ENCODE measurements at regions not wholly inside any gene's neighbourhood (a gene's known extent, or its start where the extent isn't known, plus 50 kb on each side); places are given as distances from the start of the nearest gene placed in this dataset.

GRCh38 chr4:62344915-62345314 is 1144.8 kb downstream of the ADGRL3 start (continued):
- no peak for TF ChIP-seq POLR2AphosphoS5 (IDR thresholded peaks at IDR 0.05; ENCODE audit: low read depth)

- Histone ChIP-seq H3K27me3 (ENCODE audit: insufficient read depth) (no peaks in the 10 kb centered on the region), H3K4me2 (no peak overlapping the region), H3K79me2 (replicated peaks; ENCODE audit: insufficient read depth) (no peaks in the 10 kb centered on the region), H3K36me3 (ENCODE audit: insufficient read depth) (no peaks in the 10 kb centered on the region), H3K4me1 (ENCODE audit: insufficient read depth) (no peaks in the 10 kb centered on the region), H3K4me3 (no peak overlapping the region), H3F3A (replicated peaks; ENCODE audit: low read depth) (no peaks in the 10 kb centered on the region), H4K20me1 (replicated peaks; ENCODE audit: insufficient read depth) (no peaks in the 10 kb centered on the region), H2AFZ (no peak overlapping the region), H3K9me2 (ENCODE audit: insufficient read depth) (no peaks in the 10 kb centered on the region), H3K27ac (ENCODE audit: low read depth) (no peak overlapping the region)
- peaks cover 6% of the 10 kb centered on the region; the same call in 2 of the 3 replicates for H3K9me3 Mint-ChIP-seq
- ATAC-seq (no peak), DNase-seq (ENCODE audit: low spot score) (no peak)
- no peak for TF ChIP-seq ZNF462 (CRISPR knock-in tag; IDR thresholded peaks at IDR 0.05)
- TF ChIP-seq EZH2phosphoT487 (IDR thresholded peaks at IDR 0.05; ENCODE audit: unreplicated experiment) = no peak
- TF ChIP-seq EZH2 (IDR thresholded peaks at IDR 0.05; ENCODE audit: low read depth, unreplicated experiment) = no peak
- TF ChIP-seq STAT1 (IDR thresholded peaks at IDR 0.05; ENCODE audit: unreplicated experiment) = no peak
- TF ChIP-seq CTCF (conservative IDR thresholded peaks at IDR 0.05; ENCODE audit: low read depth in 2 of 2) = no peak
- peaks cover 3% of the 10 kb centered on the region; the same call in 1 of the 3 replicates for H3K36me3 Mint-ChIP-seq (ENCODE audit: low read depth)
- H3K4me1 Mint-ChIP-seq = no peaks in the 10 kb centered on the region
- H3K27me3 Mint-ChIP-seq (ENCODE audit: insufficient read depth, low read depth, poor library complexity) = no peaks in the 10 kb centered on the region
- no peak overlapping the region for H3K4me3 Mint-ChIP-seq
- no peak overlapping the region for H3K27ac Mint-ChIP-seq
These were observed 1144.3 kb downstream of the ADGRL3 start for GRCh38 chr4:62344474-62344873.
